LNCAP (cell line): ENCODE measurements at regions not wholly inside any gene's neighbourhood (a gene's known extent, or its start where the extent isn't known, plus 50 kb on each side); places are given as distances from the start of the nearest gene placed in this dataset.

Source experiments
- CTCF ChIP-seq: fragments of 450-650 bp; IDR thresholded peaks from 2 replicates; pipeline ENCODE4 v1.5.1; 2017; ENCODE audit warnings: mild to moderate bottlenecking

- TF ChIP-seq CTCF = no peak
Measured at GRCh38 chr2:125444106-125444505, 1211.9 kb upstream of the GYPC start.

GRCh38 chr2:125445495-125445894, 1210.5 kb upstream of the GYPC start:
- no peak for TF ChIP-seq CTCF

GRCh38 chr2:125450092-125450491, 1205.9 kb upstream of the GYPC start:
- TF ChIP-seq CTCF = no peak

GRCh38 chr2:125455110-125455509, 1200.8 kb upstream of the GYPC start:
- no peak for TF ChIP-seq CTCF

- no peak for TF ChIP-seq CTCF
Measured at GRCh38 chr2:125456693-125457363, 1199.1 kb upstream of the GYPC start.

- no peak for TF ChIP-seq CTCF
Measured at GRCh38 chr2:125471963-125472362, 1184.0 kb upstream of the GYPC start.

- no peak for TF ChIP-seq CTCF
Measured at GRCh38 chr2:125479143-125479636, 1176.8 kb upstream of the GYPC start.

GRCh38 chr2:125490308-125490707, 1165.7 kb upstream of the GYPC start:
- TF ChIP-seq CTCF = no peak
